Right lobe of liver (tissue), 4 donors: ENCODE measurements at regions not wholly inside any gene's neighbourhood (a gene's known extent, or its start where the extent isn't known, plus 50 kb on each side); places are given as distances from the start of the nearest gene placed in this dataset.

Experiments used
- CTCF ChIP-seq, 4 donors: fragments of 200-600 bp in 3 of 4; fragments of 450-650 bp in 1 of 4; IDR thresholded peaks; one replicate each; pipeline versions ENCODE4 v1.5.1 to v1.8.0; 2016 to 2022; ENCODE audit warnings: antibody characterized with exemption in 4 of 4, mild to moderate bottlenecking in 2 of 4
- POLR2A ChIP-seq: fragments of 450-650 bp; IDR thresholded peaks from one replicate; pipeline ENCODE4 v1.6.1; 2017; ENCODE audit warnings: antibody characterized with exemption, mild to moderate bottlenecking
- donor health status: DM: no; HTN: no; CAD: no.
- donor health status: DM: no; HTN: no; CAD: no.
- donor health status: DM: no; HTN: yes; CAD: no.

- no peak for TF ChIP-seq CTCF (IDR thresholded peaks at IDR 0.05)
- no peak for TF ChIP-seq POLR2A
Observed at GRCh38 chr6:62441182-62441581, 155.2 kb upstream of the KHDRBS2 start.
